ENCODE measurements at regions not wholly inside any gene's neighbourhood (a gene's known extent, or its start where the extent isn't known, plus 50 kb on each side); places are given as distances from the start of the nearest gene placed in this dataset.

- Histone ChIP-seq H3K9me3 (ENCODE audit: control insufficient read depth, insufficient read depth, low read depth, low read length) (no peaks in the 10 kb centered on the region), H3K27ac (ENCODE audit: low read length) (no peak overlapping the region), H3K4me3 (ENCODE audit: low read depth in 2 of 2, low read length in 2 of 2) (no peak overlapping the region), H3K27me3 (ENCODE audit: control insufficient read depth, insufficient read depth, low read length) (peaks cover 6% of the 10 kb centered on the region; the same call in 1 of the 2 replicates), H3K4me1 (ENCODE audit: control insufficient read depth, insufficient read depth, low read length) (no peaks in the 10 kb centered on the region), H3K36me3 (ENCODE audit: control insufficient read depth, insufficient read depth, low read length) (no peaks in the 10 kb centered on the region)
- intact Hi-C loops (cut with micrococcal nuclease; ENCODE audit: unreplicated experiment), result no loop called here
- no TSS peak for BruUV-seq (replicated peaks)
- POLR2A ChIA-PET, result no interaction called here
- in situ Hi-C loops (cut with HindIII; ENCODE audit: low pct_unique_long_range_greater_than_20kb, low sequenced_read_pairs), result no loop called here
- DNase-seq (ENCODE audit: low read depth, low spot score) (no peak), ATAC-seq (no peak)
- CTCF ChIA-PET, result interaction anchor here (0.6 kb wide), 1 partner anchor 446 kb away, joined by 3 read pairs; no protein-coding TSS in a partner anchor
- TF ChIP-seq SIN3A (IDR thresholded peaks at IDR 0.05; ENCODE audit: borderline replicate concordance, insufficient read depth, low read depth, low read length) (no peak), CTCF (IDR thresholded peaks at IDR 0.05) (no peak), REST (IDR thresholded peaks at IDR 0.05; ENCODE audit: insufficient read depth in 1 of 2, low read depth in 2 of 2, low read length in 1 of 2) (no peak), POLR2AphosphoS5 (IDR thresholded peaks at IDR 0.05; ENCODE audit: low read depth, low read length) (no peak), TCF7L2 (IDR thresholded peaks at IDR 0.05; ENCODE audit: low read depth, low read length) (no peak)
Measured at GRCh38 chr2:124241-124880, 78.1 kb upstream of the FAM110C start.

- in situ Hi-C loops (cut with HindIII; ENCODE audit: low pct_unique_long_range_greater_than_20kb, low sequenced_read_pairs) (no loop called here), intact Hi-C loops (cut with micrococcal nuclease; ENCODE audit: unreplicated experiment) (no loop called here)
- no peak for TF ChIP-seq REST (IDR thresholded peaks at IDR 0.05; ENCODE audit: insufficient read depth in 1 of 2, low read depth in 2 of 2, low read length in 1 of 2)
- no peak for TF ChIP-seq SIN3A (IDR thresholded peaks at IDR 0.05; ENCODE audit: borderline replicate concordance, insufficient read depth, low read depth, low read length)
- TF ChIP-seq POLR2AphosphoS5 (IDR thresholded peaks at IDR 0.05; ENCODE audit: low read depth, low read length), result no peak
- TF ChIP-seq TCF7L2 (IDR thresholded peaks at IDR 0.05; ENCODE audit: low read depth, low read length), result no peak
- no peak for TF ChIP-seq CTCF (IDR thresholded peaks at IDR 0.05)
- H3K27ac ChIP-seq (ENCODE audit: low read length), result no peak overlapping the region
- ATAC-seq (no peak), DNase-seq (ENCODE audit: low read depth, low spot score) (no peak)
- BruUV-seq (replicated peaks), result no TSS peak
- POLR2A ChIA-PET, result no interaction called here
- CTCF ChIA-PET, result no interaction called here
- no peaks in the 10 kb centered on the region for H3K36me3 ChIP-seq (ENCODE audit: control insufficient read depth, insufficient read depth, low read length)
- no peaks in the 10 kb centered on the region for H3K4me1 ChIP-seq (ENCODE audit: control insufficient read depth, insufficient read depth, low read length)
- no peaks in the 10 kb centered on the region for H3K9me3 ChIP-seq (ENCODE audit: control insufficient read depth, insufficient read depth, low read depth, low read length)
- no peak overlapping the region for H3K4me3 ChIP-seq (ENCODE audit: low read depth in 2 of 2, low read length in 2 of 2)
- H3K27me3 ChIP-seq (ENCODE audit: control insufficient read depth, insufficient read depth, low read length), result peaks cover 9% of the 10 kb centered on the region; the same call in 1 of the 2 replicates
Measured at GRCh38 chr2:116953-117352, 70.6 kb upstream of the FAM110C start.
